ENCODE measurements at regions not wholly inside any gene's neighbourhood (a gene's known extent, or its start where the extent isn't known, plus 50 kb on each side); places are given as distances from the start of the nearest gene placed in this dataset.

DNA sequence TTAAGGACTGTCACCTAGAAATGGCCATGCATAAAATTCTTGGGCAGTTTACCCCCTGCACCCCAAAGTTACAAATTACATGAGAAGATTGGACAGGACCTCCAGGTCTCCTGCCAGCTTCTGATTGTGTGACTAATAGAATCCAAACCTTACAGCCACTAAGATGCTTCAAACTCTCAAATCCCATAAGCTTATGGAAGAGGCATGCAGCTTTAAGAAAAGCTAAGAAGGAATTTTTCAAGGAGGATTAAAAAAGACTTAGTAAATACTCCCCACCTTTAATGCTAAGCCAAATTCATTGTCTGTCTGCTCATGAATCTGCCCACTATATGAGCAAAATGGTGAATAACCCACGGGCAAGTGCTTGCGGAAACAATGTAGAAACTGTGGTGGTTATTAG, 86.3 kb downstream of the MAIP1 start:
- ChIA-PET POLR2A (ENCODE audit: low non-redundant PET) (no interaction called here), CTCF (no interaction called here)
- TF ChIP-seq, protein P1, sequence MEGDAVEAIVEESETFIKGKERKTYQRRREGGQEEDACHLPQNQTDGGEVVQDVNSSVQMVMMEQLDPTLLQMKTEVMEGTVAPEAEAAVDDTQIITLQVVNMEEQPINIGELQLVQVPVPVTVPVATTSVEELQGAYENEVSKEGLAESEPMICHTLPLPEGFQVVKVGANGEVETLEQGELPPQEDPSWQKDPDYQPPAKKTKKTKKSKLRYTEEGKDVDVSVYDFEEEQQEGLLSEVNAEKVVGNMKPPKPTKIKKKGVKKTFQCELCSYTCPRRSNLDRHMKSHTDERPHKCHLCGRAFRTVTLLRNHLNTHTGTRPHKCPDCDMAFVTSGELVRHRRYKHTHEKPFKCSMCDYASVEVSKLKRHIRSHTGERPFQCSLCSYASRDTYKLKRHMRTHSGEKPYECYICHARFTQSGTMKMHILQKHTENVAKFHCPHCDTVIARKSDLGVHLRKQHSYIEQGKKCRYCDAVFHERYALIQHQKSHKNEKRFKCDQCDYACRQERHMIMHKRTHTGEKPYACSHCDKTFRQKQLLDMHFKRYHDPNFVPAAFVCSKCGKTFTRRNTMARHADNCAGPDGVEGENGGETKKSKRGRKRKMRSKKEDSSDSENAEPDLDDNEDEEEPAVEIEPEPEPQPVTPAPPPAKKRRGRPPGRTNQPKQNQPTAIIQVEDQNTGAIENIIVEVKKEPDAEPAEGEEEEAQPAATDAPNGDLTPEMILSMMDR (conservative IDR thresholded peaks at IDR 0.05; ENCODE audit: low read depth): no peak
- DNase-seq (ENCODE audit: low spot score): no peak
- H3K27ac ChIP-seq: no peak overlapping the region

DNA sequence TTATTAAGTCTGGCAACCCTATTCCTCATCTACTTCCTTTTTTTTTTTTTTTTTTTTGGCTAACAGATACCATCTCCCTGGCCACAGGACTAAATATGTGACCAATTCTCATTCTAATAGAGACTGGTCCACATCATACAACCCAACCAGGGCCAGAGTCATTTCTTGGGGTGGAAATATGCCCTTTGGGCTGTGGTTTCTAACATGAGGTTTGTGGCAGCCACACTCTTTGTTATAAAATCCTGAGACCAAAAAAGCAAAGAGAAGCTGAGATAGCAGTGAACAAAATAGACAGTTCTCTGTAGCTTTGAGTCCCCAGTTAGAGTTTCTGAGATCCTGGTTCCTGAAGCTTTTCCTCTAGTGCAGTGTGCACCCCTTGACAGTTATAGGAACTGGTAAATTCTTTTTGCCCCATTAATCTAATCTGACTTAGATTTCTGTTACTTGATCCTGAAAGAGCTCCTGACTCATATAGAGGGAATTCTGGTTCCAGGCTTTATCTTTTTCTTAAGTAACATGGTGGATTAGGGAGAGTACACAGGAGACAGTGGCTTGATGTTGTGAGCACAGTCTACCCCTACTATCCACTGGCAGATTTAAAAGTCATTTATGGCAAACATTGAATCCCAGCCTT, 86.8 kb downstream of the MAIP1 start:
- H3K27ac ChIP-seq: no peak overlapping the region
- ChIA-PET CTCF (interaction anchor here (0.6 to 0.7 kb wide), 2 partner anchors 9 to 233 kb away, joined by 3 read pairs; no protein-coding TSS in a partner anchor), POLR2A (ENCODE audit: low non-redundant PET) (no interaction called here)
- TF ChIP-seq, protein P1 (conservative IDR thresholded peaks at IDR 0.05; ENCODE audit: low read depth): no peak
- DNase-seq (ENCODE audit: low spot score): peak; percentile 13

DNA sequence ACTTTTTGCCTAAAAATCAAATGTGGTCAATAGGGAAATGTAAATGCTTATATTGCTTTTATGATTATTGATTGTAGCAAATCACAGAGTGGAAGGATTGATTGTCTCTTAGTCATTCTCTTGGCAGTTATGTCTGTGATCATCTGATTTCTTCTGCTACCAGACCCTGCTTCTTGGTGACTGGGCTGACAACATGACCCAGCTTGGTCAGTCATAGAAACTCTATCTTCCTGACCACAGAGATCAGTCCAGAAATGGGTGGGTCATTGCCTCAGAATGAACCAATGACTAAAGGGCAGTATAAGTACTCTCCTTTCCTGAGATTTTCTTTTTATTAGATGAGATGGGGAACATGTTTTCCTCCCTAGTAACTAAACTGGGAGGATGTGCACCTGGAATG, 87.6 kb downstream of the MAIP1 start:
- ChIA-PET CTCF (interaction anchor here (0.7 kb wide), 2 partner anchors 53 to 233 kb away, joined by 3 read pairs; no protein-coding TSS in a partner anchor), POLR2A (ENCODE audit: low non-redundant PET) (no interaction called here)
- DNase-seq (ENCODE audit: low spot score): no peak
- H3K27ac ChIP-seq: no peak overlapping the region
- TF ChIP-seq, protein P1 (conservative IDR thresholded peaks at IDR 0.05; ENCODE audit: low read depth): no peak

DNA sequence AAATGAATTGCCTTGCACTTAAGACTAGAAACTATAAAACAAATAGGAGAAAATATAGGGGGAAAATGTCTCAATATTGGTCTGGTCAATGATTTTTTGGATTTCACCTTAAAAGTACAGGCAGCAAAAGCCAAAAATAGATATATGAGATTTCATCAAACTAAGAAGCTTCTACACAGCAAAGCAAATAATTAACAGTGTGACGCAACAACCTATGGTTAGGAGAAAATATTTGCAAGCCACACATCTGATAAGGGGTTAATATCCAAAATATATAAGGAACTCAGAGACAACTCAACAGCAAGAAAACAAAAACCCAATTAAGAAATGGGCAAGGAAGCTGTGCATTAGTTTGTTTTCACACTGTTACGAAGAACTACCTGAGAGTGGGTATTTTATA, 89.1 kb downstream of the MAIP1 start:
- TF ChIP-seq, protein P1 (conservative IDR thresholded peaks at IDR 0.05; ENCODE audit: low read depth): no peak
- ChIA-PET POLR2A (ENCODE audit: low non-redundant PET) (no interaction called here), CTCF (no interaction called here)
- H3K27ac ChIP-seq: no peak overlapping the region
- no peak for DNase-seq (ENCODE audit: low spot score)

DNA sequence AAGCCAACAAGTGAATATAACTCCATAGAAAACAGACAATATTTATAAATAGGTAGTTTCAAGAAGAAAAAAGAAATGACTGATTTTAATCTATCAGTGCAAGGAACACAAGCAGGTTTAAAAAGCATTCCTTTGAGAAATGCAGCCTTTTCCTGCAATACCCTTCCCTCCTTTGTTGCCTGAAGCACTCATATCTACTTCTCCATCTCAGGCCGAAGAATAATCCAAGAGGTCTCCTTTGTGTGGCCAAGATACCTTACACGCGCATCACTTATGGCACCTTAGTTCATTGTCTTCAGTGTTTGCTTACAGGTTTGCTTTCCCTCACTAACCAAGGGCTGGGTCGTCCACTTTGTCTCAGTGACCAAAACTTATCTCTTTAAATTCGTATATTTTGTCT, 93.0 kb downstream of the MAIP1 start:
- H3K27ac ChIP-seq: no peak overlapping the region
- CTCF ChIA-PET: no interaction called here
- POLR2A ChIA-PET (ENCODE audit: low non-redundant PET): no interaction called here

DNA sequence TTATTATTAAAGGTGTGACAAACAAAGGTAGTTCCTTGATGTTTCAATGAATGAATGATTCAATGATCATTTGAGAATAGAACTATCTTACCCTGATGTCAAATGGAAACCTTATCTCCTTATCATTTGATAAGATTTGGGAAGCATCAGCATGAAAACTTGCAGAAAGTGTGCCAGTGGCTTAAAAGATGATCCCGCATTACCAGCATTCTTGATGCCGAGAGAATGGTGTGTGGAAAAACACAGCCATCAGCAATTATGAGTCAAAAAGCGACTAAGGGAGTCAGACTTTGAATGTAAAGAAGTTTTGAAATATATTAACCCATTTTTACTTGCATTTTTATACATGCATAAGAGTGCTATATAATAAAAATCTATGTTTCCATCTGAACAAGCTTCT, 93.7 kb downstream of the MAIP1 start:
- CTCF ChIA-PET: interaction anchor here (0.6 kb wide), 1 partner anchor 177 kb away, joined by 3 read pairs; no protein-coding TSS in a partner anchor
- POLR2A ChIA-PET (ENCODE audit: low non-redundant PET): no interaction called here
- TF ChIP-seq, protein P1 (conservative IDR thresholded peaks at IDR 0.05; ENCODE audit: low read depth): no peak
- no peak overlapping the region for H3K27ac ChIP-seq
- no peak for DNase-seq (ENCODE audit: low spot score)

More for the DNA sequence above, 93.0 kb downstream of the MAIP1 start:
- TF ChIP-seq, protein P1 (conservative IDR thresholded peaks at IDR 0.05; ENCODE audit: low read depth): no peak
- no peak for DNase-seq (ENCODE audit: low spot score)
